Stimulated activated CD8-positive, alpha-beta memory T cell treated with anti-CD3 and anti-CD28 coated beads, Interleukin-7, amount 100 ng/mL, for 1 hour (primary cell): ENCODE measurements at regions not wholly inside any gene's neighbourhood (a gene's known extent, or its start where the extent isn't known, plus 50 kb on each side); places are given as distances from the start of the nearest gene placed in this dataset.

Source experiments
- DNase-seq, 2 donors: peaks; one replicate each; pipeline ENCODE4 v3.0.0-alpha.2; 2020; ENCODE audit warnings: low read depth in 2 of 2

DNA sequence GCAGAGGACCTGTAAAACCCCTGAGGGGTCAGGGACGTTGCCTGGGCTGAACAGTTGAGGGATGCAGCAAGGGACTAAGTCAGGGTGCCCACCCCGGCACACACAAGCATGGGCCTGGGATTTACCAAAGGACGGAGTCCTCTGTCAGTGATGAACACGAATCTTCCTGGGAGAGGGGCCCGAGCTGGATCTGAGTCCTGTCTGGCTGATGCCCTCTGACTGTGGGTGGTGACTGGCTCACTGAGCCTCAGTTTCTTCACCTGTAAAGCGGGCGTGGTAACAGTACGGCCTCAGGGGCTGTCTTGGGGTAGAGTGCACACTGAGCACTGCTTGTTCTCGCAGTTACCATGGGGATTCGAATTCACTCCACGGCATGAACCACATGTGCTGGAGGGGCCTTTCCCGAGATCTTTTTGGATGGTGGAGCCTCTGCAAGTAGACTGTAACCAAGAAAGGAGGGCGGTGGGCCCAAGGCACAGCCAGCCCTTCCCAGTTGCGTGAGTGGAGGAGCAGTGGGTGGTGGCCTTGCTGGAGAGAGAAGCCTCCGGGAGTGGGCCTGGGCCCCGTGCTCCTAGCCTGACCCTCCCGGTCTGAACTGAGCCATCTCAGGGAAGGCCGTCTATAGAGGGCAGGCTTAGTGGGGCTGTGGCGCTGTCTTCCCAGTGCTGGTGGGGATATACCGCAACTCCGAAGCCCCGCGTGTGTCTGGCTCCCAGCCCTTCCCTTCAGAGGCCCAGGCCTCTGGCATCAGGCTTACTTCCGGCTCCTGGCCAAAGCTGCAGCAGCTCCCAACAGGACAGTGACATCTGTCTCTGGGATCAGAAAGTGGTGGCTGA is 130.8 kb upstream of the HS6ST1 start:
- no peak for DNase-seq

DNA sequence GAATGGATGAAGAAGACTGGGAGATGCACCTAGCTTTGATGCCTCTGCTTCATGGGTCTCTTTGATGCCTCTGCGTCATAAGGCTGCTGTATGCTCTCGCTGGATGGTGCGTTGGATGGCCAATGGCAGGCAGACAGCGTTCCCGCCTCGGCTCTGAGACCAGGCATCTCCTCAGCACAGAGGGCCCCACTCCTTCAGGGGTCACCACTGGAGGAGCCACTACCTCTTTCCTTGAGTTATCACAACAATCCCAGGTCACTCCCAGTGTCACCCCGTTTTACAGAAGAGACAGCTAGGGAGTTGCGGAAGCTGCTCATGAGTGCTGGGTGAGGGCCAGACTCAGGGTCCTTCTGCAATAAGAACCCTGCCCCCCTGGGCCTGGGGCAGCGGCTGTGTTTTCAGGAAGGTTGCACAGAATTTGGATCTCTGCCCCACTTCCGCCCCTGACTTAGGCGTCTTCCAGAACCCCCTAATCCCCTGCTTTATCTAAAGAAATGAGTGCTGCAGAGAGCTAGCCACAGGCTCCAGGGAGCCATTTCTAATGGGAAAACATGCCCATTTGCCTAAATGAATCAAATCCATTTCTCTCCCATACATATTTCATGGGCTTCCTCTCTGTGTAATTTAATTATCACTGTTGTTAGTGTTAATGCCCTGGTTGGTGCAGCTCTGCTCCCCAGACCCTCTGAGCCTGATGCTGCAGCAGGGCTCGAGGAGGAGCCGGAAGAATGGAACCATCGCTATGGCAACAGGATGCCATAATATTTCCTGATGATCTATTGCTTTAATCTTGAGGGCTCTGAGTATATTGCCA is 131.8 kb upstream of the HS6ST1 start:
- no peak for DNase-seq

GRCh38 chr2:128451084-128452023 is 132.7 kb upstream of the HS6ST1 start:
- no peak for DNase-seq

- DNase-seq, result no peak
Observed at GRCh38 chr2:128452024-128452411, 133.3 kb upstream of the HS6ST1 start.

GRCh38 chr2:128452536-128453530 is 134.2 kb upstream of the HS6ST1 start:
- DNase-seq, result no peak

GRCh38 chr2:128454980-128455720 is 136.5 kb upstream of the HS6ST1 start:
- no peak for DNase-seq

DNA sequence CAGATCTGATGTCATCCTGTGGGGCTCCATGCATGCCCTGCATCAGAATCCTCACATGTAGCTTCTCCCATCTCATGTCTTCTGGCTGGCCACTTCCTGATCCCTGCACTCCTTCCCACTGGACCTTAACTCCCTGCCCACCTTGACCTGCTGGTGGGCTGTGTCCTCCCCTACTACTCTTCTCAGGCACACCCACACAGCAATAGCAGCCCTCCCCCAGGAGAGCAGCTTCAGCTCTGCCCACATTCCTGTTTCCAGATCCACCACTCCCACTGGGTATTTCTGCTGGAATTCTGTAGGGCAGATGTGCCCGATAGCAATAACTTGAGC is 137.0 kb upstream of the HS6ST1 start:
- DNase-seq, result no peak

DNA sequence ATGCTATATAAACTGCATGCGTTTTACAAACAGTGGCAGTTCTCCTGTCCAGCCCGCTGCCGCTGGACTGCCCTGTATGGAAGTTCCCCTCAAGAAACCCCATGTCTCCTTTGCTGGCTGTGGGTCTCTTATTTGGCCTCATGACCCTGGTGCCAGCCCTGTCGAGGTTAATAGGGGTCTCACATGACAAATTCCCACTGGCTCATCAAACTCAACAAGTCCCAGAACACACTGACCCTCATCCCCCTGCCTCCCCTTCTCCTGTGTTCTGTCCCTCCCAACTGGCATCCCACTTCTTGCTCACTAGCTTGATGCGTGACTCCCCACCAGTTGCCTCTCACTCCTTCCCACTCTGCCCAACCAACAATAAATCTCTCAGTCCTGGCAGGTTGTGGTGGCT is 137.6 kb upstream of the HS6ST1 start:
- no peak for DNase-seq

DNA sequence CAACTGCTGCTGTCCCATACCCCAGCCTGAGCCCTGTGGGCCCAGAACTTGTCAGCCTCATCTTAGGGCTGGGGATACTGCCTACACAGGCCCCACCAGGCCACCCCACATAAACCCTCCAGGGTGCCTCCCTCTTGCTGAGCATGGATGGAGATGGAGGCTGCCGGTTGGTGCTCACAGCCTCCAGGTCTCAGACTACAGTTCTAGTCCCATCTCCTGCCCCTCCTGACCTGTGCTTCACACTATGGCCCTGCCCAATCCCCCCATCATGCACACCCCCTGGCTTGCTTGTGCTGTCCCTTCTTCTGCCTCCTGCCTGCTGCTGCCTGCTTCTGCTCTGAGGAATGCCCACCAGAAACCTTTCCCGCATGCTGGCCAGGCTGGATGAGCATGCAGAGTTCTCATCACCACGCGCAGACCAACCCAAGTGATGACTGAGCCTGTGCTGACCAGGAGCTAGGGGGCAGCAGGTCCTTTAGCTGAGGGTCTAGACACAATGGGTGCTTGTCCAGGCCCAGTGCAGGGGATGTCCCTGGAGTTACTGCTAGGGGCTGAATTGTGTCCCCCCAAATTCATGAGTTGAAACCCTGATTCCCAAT is 138.4 kb upstream of the HS6ST1 start:
- no peak for DNase-seq

DNA sequence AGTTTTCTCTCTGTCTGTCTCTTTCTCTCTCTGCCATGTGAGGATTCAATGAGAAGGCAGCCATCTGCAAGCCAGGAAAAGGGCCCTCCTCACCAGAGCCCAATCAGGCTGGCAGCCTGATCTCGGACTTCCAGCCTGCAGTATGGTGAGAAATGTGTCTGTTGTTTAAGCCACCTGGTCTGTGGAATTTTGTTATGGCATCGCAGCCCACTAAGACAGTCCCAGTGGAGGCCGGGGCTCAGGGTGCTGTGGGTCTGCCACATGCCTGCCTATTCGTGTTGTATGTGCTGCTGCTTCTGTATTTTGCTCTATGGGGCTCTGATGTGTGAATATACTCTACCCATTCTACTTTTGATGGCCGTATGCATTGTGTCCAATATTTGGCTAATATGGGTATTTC is 139.0 kb upstream of the HS6ST1 start:
- DNase-seq, result no peak

GRCh38 chr2:128458505-128458904 is 139.8 kb upstream of the HS6ST1 start:
- no peak for DNase-seq

GRCh38 chr2:128464456-128464855 is 145.8 kb upstream of the HS6ST1 start:
- no peak for DNase-seq

DNA sequence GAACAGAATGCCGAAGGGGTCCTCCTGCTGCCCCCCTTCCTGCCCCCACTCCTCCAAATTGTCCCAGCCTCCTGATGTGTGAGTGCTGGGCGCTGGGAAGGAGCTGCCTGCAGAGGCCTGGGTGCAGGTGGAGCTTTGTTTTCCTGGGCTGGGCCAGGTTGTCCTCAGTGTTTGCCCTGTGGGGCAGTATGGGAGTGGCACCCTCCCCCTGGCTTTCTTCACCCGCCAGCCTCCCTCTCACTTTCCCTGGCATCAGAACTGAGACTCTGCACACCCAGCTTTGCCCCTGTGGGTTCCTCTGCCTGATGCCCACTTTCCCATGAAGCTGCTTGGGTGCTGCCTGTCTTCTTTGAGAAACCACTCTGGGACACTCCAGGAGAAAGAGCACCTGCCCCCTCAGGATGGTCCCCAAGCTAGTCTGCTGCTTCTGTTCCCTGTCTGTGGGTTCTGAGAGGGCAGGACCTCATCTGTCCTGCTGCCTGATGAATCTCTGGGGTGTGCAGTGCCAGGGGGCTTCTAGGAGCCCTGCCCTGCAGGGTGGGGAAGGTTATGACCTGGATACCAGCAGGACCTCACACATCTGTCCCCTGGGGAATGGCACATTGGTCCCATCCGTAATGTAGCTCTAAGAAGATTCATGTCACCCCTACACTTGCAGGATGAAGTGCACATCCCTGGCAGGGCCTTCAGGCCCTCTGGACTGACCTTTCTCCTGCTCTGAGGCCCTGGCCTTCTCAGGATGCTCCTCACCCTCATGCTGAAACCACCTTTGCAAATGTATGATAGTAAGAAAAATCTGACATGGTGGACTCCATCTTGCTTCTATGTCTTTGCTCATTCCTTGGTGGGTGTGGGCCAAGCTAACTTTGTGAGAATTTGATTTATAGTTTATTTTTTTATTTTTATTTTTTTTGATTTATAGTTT is 146.8 kb upstream of the HS6ST1 start:
- DNase-seq, result no peak

- no peak for DNase-seq
Observed at GRCh38 chr2:128466376-128466775, 147.7 kb upstream of the HS6ST1 start.

DNA sequence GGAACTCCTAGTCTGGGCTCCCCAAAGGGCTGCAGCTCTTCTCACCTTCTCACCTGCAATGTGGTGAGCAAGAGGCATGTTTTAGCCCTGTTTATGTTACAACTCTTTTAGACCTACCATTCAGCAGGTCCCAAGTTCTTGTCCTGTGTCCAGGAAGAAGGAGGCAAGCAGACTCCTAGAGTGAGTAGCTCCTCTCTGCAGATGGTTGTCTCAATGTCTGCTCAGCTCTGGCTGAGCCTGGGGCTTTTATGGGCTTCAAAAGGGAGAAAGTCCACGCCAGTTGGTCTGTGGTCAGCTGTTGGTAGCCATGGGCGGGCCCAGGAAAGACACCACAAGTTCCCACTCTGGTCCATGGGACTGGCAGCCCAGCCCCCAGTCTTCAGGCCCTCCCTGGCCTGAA is 148.1 kb upstream of the HS6ST1 start:
- no peak for DNase-seq

- no peak for DNase-seq
Observed at GRCh38 chr2:128467321-128467969, 148.8 kb upstream of the HS6ST1 start.

- no peak for DNase-seq
Observed at GRCh38 chr2:128468186-128468920, 149.7 kb upstream of the HS6ST1 start.
